ENCODE measurements at regions not wholly inside any gene's neighbourhood (a gene's known extent, or its start where the extent isn't known, plus 50 kb on each side); places are given as distances from the start of the nearest gene placed in this dataset.

GRCh38 chr15:46703020-46703861 lies 1014.1 kb upstream of the SEMA6D start:
- no peak for TF ChIP-seq TAF1 (IDR thresholded peaks at IDR 0.05; ENCODE audit: borderline replicate concordance, insufficient read depth, low read length)
- TF ChIP-seq REST (IDR thresholded peaks at IDR 0.05; ENCODE audit: insufficient read depth in 1 of 2, low read depth in 2 of 2, low read length in 2 of 2) = no peak
- no peak for TF ChIP-seq SIN3A (IDR thresholded peaks at IDR 0.05; ENCODE audit: borderline replicate concordance, insufficient read depth, low read length)
- no peak for TF ChIP-seq POLR2AphosphoS5 (IDR thresholded peaks at IDR 0.05; ENCODE audit: low read depth, low read length)
- no peak for TF ChIP-seq FOXP2 (optimal IDR thresholded peaks at IDR 0.05; ENCODE audit: borderline replicate concordance, extremely low read depth, extremely low read length, insufficient read depth)

- TF ChIP-seq POLR2AphosphoS5 (IDR thresholded peaks at IDR 0.05; ENCODE audit: low read depth, low read length) (no peak), REST (IDR thresholded peaks at IDR 0.05; ENCODE audit: insufficient read depth in 1 of 2, low read depth in 2 of 2, low read length in 2 of 2) (no peak), TAF1 (IDR thresholded peaks at IDR 0.05; ENCODE audit: borderline replicate concordance, insufficient read depth, low read length) (no peak), SIN3A (IDR thresholded peaks at IDR 0.05; ENCODE audit: borderline replicate concordance, insufficient read depth, low read length) (no peak), FOXP2 (optimal IDR thresholded peaks at IDR 0.05; ENCODE audit: borderline replicate concordance, extremely low read depth, extremely low read length, insufficient read depth) (no peak)
These were observed 1013.3 kb upstream of the SEMA6D start for GRCh38 chr15:46703871-46704637.

GRCh38 chr15:46707452-46707851 lies 1009.9 kb upstream of the SEMA6D start:
- TF ChIP-seq POLR2AphosphoS5 (IDR thresholded peaks at IDR 0.05; ENCODE audit: low read depth, low read length) = no peak
- no peak for TF ChIP-seq FOXP2 (optimal IDR thresholded peaks at IDR 0.05; ENCODE audit: borderline replicate concordance, extremely low read depth, extremely low read length, insufficient read depth)
- no peak for TF ChIP-seq TAF1 (IDR thresholded peaks at IDR 0.05; ENCODE audit: borderline replicate concordance, insufficient read depth, low read length)
- no peak for TF ChIP-seq REST (IDR thresholded peaks at IDR 0.05; ENCODE audit: insufficient read depth in 1 of 2, low read depth in 2 of 2, low read length in 2 of 2)
- TF ChIP-seq SIN3A (IDR thresholded peaks at IDR 0.05; ENCODE audit: borderline replicate concordance, insufficient read depth, low read length) = no peak

GRCh38 chr15:46708226-46708625 lies 1009.1 kb upstream of the SEMA6D start:
- TF ChIP-seq TAF1 (IDR thresholded peaks at IDR 0.05; ENCODE audit: borderline replicate concordance, insufficient read depth, low read length) (no peak), FOXP2 (optimal IDR thresholded peaks at IDR 0.05; ENCODE audit: borderline replicate concordance, extremely low read depth, extremely low read length, insufficient read depth) (no peak), SIN3A (IDR thresholded peaks at IDR 0.05; ENCODE audit: borderline replicate concordance, insufficient read depth, low read length) (no peak), POLR2AphosphoS5 (IDR thresholded peaks at IDR 0.05; ENCODE audit: low read depth, low read length) (no peak), REST (IDR thresholded peaks at IDR 0.05; ENCODE audit: insufficient read depth in 1 of 2, low read depth in 2 of 2, low read length in 2 of 2) (no peak)
